ENCODE measurements at regions not wholly inside any gene's neighbourhood (a gene's known extent, or its start where the extent isn't known, plus 50 kb on each side); places are given as distances from the start of the nearest gene placed in this dataset.

- Histone ChIP-seq H2AFZ (ENCODE audit: low read depth, low read length) (no peak overlapping the region), H3K27ac (ENCODE audit: extremely low read depth, low read depth, low read length) (no peak overlapping the region), H4K20me1 (replicated peaks; ENCODE audit: control insufficient read depth, insufficient read depth, low read length) (no peaks in the 10 kb centered on the region), H3K9me3 (replicated peaks; ENCODE audit: control insufficient read depth, insufficient read depth, low read depth, low read length) (no peaks in the 10 kb centered on the region), H3K9me1 (ENCODE audit: control insufficient read depth, insufficient read depth, low read length) (no peaks in the 10 kb centered on the region), H3K4me2 (ENCODE audit: insufficient read depth, low read length) (no peak overlapping the region), H3K9ac (ENCODE audit: insufficient read depth in 1 of 2, low read depth in 2 of 2, low read length in 2 of 2) (no peak overlapping the region), H3K36me3 (ENCODE audit: control insufficient read depth, insufficient read depth, low read length) (no peaks in the 10 kb centered on the region), H3K4me1 (replicated peaks in 1 of 2; ENCODE audit: control insufficient read depth in 2 of 2, insufficient read depth in 2 of 2, low read length in 2 of 2) (no peaks in the 10 kb centered on the region; a peak in 1 of 5 replicates), H3K79me2 (ENCODE audit: control insufficient read depth, insufficient read depth, low read length) (no peaks in the 10 kb centered on the region), H3K27me3 (ENCODE audit: control insufficient read depth in 2 of 2, insufficient read depth in 2 of 2, low read length in 2 of 2) (no peaks in the 10 kb centered on the region; a peak in 1 of 5 replicates), H3K4me3 (no peak overlapping the region)
- WGBS (ENCODE audit: insufficient coverage, low coverage, missing lambda C conversion rate) = 10% methylated on average over 3 of the region's 3 CpGs
- TF ChIP-seq STAT5B (CRISPR knock-in tag; IDR thresholded peaks at IDR 0.05) = no peak
- TF ChIP-seq NUFIP1 (IDR thresholded peaks at IDR 0.05; ENCODE audit: partially characterized antibody) = no peak
- no peak for TF ChIP-seq GTF2A2 (tag; IDR thresholded peaks at IDR 0.05)
- TF ChIP-seq MYC (IDR thresholded peaks at IDR 0.05; ENCODE audit: low read depth, low read length) = no peak
- no peak for TF ChIP-seq MYC (CRISPR knock-in tag; IDR thresholded peaks at IDR 0.05; ENCODE audit: borderline replicate concordance, low read depth)
- TF ChIP-seq ZBTB12 (CRISPR knock-in tag; IDR thresholded peaks at IDR 0.05) = no peak
- TF ChIP-seq SP1 (CRISPR knock-in tag; IDR thresholded peaks at IDR 0.05) = no peak
- TF ChIP-seq FOXP1 (CRISPR knock-in tag; IDR thresholded peaks at IDR 0.05) = no peak
- no peak for TF ChIP-seq ZNF551 (CRISPR knock-in tag; IDR thresholded peaks at IDR 0.05)
- TF ChIP-seq POLR3A (IDR thresholded peaks at IDR 0.05; ENCODE audit: borderline replicate concordance, extremely low read depth, insufficient read depth, insufficient read length) = no peak
- TF ChIP-seq NCOR1 (IDR thresholded peaks at IDR 0.05) = no peak
- TF ChIP-seq ZNF512 (tag; IDR thresholded peaks at IDR 0.05) = no peak
- no peak for TF ChIP-seq ERF (CRISPR knock-in tag; IDR thresholded peaks at IDR 0.05)
- no peak for TF ChIP-seq RCOR1 (IDR thresholded peaks at IDR 0.05; ENCODE audit: borderline replicate concordance in 1 of 2, low read depth in 2 of 2, low read length in 2 of 2)
- TF ChIP-seq DNMT1 (IDR thresholded peaks at IDR 0.05) = no peak
- no peak for TF ChIP-seq MEF2A (IDR thresholded peaks at IDR 0.05; ENCODE audit: control insufficient read depth, low read depth, low read length)
- no peak for DNase-seq (ENCODE audit: extremely low read depth in 1 of 4, low spot score in 3 of 4)
- BruUV-seq (replicated peaks) = no TSS peak
- ChIA-PET CTCF (ENCODE audit: low intra/inter-chr PET ratio) (no interaction called here), POLR2A (no interaction called here)
- FAIRE-seq = no peak
- in situ Hi-C loops (cut with MboI) (no loop called here), intact Hi-C loops (cut with micrococcal nuclease) (loop anchor here (10.0 kb wide), 2 partner anchors 155 to 265 kb away; no protein-coding TSS in a partner anchor)
- no peak for ATAC-seq
Observed at GRCh38 chr5:159510282-159510681, 180.0 kb upstream of the IL12B start.
